ENCODE measurements at regions not wholly inside any gene's neighbourhood (a gene's known extent, or its start where the extent isn't known, plus 50 kb on each side); places are given as distances from the start of the nearest gene placed in this dataset.

DNA sequence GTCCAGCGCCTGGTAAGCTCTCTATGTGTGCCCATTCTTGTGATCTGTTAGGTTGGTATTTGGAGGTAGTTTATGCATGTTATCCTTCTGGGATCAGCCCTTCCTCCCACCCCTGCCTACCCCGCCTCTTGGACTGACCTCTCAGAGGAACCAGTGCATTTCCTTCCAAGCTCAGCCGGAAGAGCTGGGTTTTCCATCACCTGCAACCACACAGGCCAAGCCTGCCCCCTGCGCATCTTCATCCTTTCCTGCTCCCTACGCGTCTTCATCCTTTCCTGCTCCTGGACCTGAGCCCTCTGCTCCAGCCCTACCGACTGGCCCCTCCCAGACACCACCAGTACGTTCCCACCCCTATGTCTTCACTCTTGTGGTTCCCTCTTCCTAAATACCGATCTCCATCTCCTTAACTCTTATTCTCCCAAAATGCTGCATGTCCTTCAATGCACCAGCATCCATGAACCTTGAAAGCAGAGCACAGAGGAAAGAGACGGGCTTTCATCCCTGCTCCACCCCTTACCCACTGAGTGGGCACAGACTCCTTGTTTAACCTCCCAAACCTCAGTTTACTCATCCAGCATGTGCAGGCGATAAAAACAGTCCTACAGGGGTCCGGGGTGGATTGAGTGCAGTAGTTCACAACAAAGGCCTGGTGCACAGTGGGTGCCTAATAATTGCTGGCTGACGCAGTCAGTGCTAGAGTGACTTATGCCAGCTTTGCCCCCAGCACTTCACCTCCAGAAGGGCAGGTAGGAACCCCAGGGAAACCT lies 526.3 kb downstream of the MATN1 start:
- DNase-seq (ENCODE audit: low spot score) (no peak), ATAC-seq (no peak), FAIRE-seq (no peak)
- H3K4me2 ChIP-seq (ENCODE audit: low read depth, low read length), result no peak overlapping the region
- POLR2A ChIA-PET, result no interaction called here
- 0 out of 2 replicates have a peak, but pooled peaks cover 7% of the 10 kb centered on the region for H3K4me1 ChIP-seq (ENCODE audit: insufficient read depth, low read length)
- peaks cover 16% of the 10 kb centered on the region for H3K9me3 ChIP-seq (ENCODE audit: low read length)
- BruUV-seq (replicated peaks), result no TSS peak
- CTCF ChIA-PET (ENCODE audit: low intra/inter-chr PET ratio, low total read pairs), result no interaction called here
- intact Hi-C loops (cut with micrococcal nuclease; ENCODE audit: unreplicated experiment), result no loop called here
- H3K4me3 ChIP-seq (replicated peaks in 1 of 3; ENCODE audit: insufficient read depth in 1 of 3, low read depth in 2 of 3, low read length in 3 of 3), result no peak overlapping the region
- H3K36me3 ChIP-seq (replicated peaks in 1 of 2; ENCODE audit: control insufficient read depth in 1 of 2, insufficient read depth in 2 of 2, low read length in 2 of 2), result no peaks in the 10 kb centered on the region
- no peaks in the 10 kb centered on the region for H4K20me1 ChIP-seq (ENCODE audit: insufficient read depth, low read length)
- TF ChIP-seq KLF12 (CRISPR knock-in tag; IDR thresholded peaks at IDR 0.05; ENCODE audit: borderline replicate concordance) (no peak), ZNF768 (CRISPR knock-in tag; IDR thresholded peaks at IDR 0.05) (no peak), SRSF4 (IDR thresholded peaks at IDR 0.05; ENCODE audit: low read depth, low read length, poor library complexity, severe bottlenecking) (no peak), ERF (CRISPR knock-in tag; IDR thresholded peaks at IDR 0.05) (no peak), FOXK1 (CRISPR knock-in tag; IDR thresholded peaks at IDR 0.05; ENCODE audit: borderline replicate concordance, low read depth) (no peak), ZNF562 (CRISPR knock-in tag; IDR thresholded peaks at IDR 0.05; ENCODE audit: borderline replicate concordance) (no peak), MED13 (CRISPR knock-in tag; IDR thresholded peaks at IDR 0.05) (no peak), ZNF383 (CRISPR knock-in tag; IDR thresholded peaks at IDR 0.05; ENCODE audit: borderline replicate concordance) (no peak), SALL1 (CRISPR knock-in tag; IDR thresholded peaks at IDR 0.05) (no peak)
- TF ChIP-seq, protein P1, sequence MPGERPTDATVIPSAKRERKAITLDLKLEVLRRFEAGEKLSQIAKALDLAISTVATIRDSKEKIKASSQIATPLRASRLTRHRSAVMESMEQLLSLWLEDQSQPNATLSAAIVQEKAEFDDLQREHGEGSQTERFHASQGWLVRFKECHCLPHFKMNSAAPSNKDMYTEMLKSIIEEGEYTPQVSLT (CRISPR knock-in tag; IDR thresholded peaks at IDR 0.05; ENCODE audit: borderline replicate concordance, low read depth), result no peak
- TF ChIP-seq, protein P2, sequence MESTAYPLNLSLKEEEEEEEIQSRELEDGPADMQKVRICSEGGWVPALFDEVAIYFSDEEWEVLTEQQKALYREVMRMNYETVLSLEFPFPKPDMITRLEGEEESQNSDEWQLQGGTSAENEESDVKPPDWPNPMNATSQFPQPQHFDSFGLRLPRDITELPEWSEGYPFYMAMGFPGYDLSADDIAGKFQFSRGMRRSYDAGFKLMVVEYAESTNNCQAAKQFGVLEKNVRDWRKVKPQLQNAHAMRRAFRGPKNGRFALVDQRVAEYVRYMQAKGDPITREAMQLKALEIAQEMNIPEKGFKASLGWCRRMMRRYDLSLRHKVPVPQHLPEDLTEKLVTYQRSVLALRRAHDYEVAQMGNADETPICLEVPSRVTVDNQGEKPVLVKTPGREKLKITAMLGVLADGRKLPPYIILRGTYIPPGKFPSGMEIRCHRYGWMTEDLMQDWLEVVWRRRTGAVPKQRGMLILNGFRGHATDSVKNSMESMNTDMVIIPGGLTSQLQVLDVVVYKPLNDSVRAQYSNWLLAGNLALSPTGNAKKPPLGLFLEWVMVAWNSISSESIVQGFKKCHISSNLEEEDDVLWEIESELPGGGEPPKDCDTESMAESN (CRISPR knock-in tag; conservative IDR thresholded peaks at IDR 0.05), result no peak
- TF ChIP-seq, protein P3, sequence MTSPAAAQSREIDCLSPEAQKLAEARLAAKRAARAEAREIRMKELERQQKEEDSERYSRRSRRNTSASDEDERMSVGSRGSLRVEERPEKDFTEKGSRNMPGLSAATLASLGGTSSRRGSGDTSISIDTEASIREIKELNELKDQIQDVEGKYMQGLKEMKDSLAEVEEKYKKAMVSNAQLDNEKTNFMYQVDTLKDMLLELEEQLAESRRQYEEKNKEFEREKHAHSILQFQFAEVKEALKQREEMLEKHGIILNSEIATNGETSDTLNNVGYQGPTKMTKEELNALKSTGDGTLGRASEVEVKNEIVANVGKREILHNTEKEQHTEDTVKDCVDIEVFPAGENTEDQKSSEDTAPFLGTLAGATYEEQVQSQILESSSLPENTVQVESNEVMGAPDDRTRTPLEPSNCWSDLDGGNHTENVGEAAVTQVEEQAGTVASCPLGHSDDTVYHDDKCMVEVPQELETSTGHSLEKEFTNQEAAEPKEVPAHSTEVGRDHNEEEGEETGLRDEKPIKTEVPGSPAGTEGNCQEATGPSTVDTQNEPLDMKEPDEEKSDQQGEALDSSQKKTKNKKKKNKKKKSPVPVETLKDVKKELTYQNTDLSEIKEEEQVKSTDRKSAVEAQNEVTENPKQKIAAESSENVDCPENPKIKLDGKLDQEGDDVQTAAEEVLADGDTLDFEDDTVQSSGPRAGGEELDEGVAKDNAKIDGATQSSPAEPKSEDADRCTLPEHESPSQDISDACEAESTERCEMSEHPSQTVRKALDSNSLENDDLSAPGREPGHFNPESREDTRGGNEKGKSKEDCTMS (CRISPR knock-in tag; conservative IDR thresholded peaks at IDR 0.05), result no peak
- TF ChIP-seq, protein P4, sequence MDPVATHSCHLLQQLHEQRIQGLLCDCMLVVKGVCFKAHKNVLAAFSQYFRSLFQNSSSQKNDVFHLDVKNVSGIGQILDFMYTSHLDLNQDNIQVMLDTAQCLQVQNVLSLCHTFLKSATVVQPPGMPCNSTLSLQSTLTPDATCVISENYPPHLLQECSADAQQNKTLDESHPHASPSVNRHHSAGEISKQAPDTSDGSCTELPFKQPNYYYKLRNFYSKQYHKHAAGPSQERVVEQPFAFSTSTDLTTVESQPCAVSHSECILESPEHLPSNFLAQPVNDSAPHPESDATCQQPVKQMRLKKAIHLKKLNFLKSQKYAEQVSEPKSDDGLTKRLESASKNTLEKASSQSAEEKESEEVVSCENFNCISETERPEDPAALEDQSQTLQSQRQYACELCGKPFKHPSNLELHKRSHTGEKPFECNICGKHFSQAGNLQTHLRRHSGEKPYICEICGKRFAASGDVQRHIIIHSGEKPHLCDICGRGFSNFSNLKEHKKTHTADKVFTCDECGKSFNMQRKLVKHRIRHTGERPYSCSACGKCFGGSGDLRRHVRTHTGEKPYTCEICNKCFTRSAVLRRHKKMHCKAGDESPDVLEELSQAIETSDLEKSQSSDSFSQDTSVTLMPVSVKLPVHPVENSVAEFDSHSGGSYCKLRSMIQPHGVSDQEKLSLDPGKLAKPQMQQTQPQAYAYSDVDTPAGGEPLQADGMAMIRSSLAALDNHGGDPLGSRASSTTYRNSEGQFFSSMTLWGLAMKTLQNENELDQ (CRISPR knock-in tag; IDR thresholded peaks at IDR 0.05; ENCODE audit: borderline replicate concordance), result no peak
- H3K9ac ChIP-seq (ENCODE audit: insufficient read depth, low read depth, low read length), result no peak overlapping the region
- WGBS (ENCODE audit: low lambda C conversion rate), result 28% methylated on average over 13 of the region's 13 CpGs
- in situ Hi-C loops (cut with HindIII; ENCODE audit: extremely low pct_ligation_motif_present, low pct_unique_long_range_greater_than_20kb), result no loop called here
- H3K27ac ChIP-seq (ENCODE audit: extremely low read length, insufficient read depth, low read length), result no peak overlapping the region
- no peak overlapping the region for H2AFZ ChIP-seq (ENCODE audit: low read length)
- no peaks in the 10 kb centered on the region for H3K79me2 ChIP-seq (ENCODE audit: insufficient read depth, low read length)
- no peaks in the 10 kb centered on the region for H3K27me3 ChIP-seq (ENCODE audit: control insufficient read depth in 1 of 2, insufficient read depth in 2 of 2, low read length in 2 of 2)
